H1 (cell line): ENCODE measurements at regions not wholly inside any gene's neighbourhood (a gene's known extent, or its start where the extent isn't known, plus 50 kb on each side); places are given as distances from the start of the nearest gene placed in this dataset.

Experiments
- CREB1 ChIP-seq: IDR thresholded peaks from 2 replicates; pipeline ENCODE4 v1.6.1; 2012; ENCODE audit warnings: inconsistent platforms
- CTCF ChIP-seq, 3 experiments: IDR thresholded peaks; 1 replicate in 2 of 3; 2 replicates in 1 of 3; pipeline versions ENCODE4 v1.5.1 to v1.6.1; 2011; ENCODE audit warnings: low read length in 3 of 3, mild to moderate bottlenecking in 3 of 3, inconsistent platforms in 2 of 3, low read depth in 1 of 3, moderate library complexity in 1 of 3; ENCODE audit not compliant: insufficient read depth in 1 of 3; ENCODE audit errors: control extremely low read depth in 1 of 3
- KDM1A ChIP-seq: fragments of 200-600, 300-600 bp; sonication (generic); IDR thresholded peaks from 2 replicates; pipeline ENCODE4 v1.7.1; 2016; ENCODE audit warnings: mild to moderate bottlenecking, low read length, borderline replicate concordance
- MAFK ChIP-seq: IDR thresholded peaks from 2 replicates; pipeline ENCODE4 v1.6.1; 2012; ENCODE audit warnings: low read depth, mild to moderate bottlenecking, improper control_type of control experiment, low read length
- POU5F1 ChIP-seq: IDR thresholded peaks from 2 replicates; pipeline ENCODE4 v1.6.1; 2011; ENCODE audit warnings: low read depth, mild to moderate bottlenecking, low read length, moderate library complexity
- TBP ChIP-seq: IDR thresholded peaks from 2 replicates; pipeline ENCODE4 v1.6.1; 2011; ENCODE audit warnings: low read depth, low read length, improper control_type of control experiment
- TF ChIP-seq, protein P1 (sequence below): fragments of 300-600 bp; sonication (generic); IDR thresholded peaks from 2 replicates; pipeline ENCODE4 v1.7.1; 2012; ENCODE audit warnings: low read length, moderate library complexity, mild to moderate bottlenecking, inconsistent platforms; ENCODE audit not compliant: insufficient replicate concordance
- TF ChIP-seq, protein P2 (sequence below): IDR thresholded peaks from 2 replicates; pipeline ENCODE4 v1.6.1; 2012; ENCODE audit warnings: low read length, inconsistent platforms

DNA sequence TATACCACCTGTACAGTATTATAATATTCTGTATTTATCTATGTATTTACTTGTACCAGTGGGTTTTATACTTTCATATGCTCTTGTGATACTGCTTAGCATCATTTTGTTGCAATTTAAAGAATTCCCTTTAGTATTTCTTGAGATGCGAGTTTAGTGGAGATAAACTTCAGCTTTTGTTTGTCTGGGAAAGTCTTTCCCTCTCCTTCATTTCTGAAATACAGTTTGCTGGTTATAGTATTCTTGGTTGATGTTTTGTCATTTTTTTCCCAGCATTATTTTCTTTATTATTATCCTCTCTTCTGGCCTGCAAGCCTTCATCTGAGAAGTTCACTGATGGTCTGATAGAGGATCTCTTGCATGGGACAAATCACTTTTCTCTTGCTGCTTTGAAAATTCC lies 136.6 kb upstream of the MCHR2 start (continued):
- TF ChIP-seq, protein P1, sequence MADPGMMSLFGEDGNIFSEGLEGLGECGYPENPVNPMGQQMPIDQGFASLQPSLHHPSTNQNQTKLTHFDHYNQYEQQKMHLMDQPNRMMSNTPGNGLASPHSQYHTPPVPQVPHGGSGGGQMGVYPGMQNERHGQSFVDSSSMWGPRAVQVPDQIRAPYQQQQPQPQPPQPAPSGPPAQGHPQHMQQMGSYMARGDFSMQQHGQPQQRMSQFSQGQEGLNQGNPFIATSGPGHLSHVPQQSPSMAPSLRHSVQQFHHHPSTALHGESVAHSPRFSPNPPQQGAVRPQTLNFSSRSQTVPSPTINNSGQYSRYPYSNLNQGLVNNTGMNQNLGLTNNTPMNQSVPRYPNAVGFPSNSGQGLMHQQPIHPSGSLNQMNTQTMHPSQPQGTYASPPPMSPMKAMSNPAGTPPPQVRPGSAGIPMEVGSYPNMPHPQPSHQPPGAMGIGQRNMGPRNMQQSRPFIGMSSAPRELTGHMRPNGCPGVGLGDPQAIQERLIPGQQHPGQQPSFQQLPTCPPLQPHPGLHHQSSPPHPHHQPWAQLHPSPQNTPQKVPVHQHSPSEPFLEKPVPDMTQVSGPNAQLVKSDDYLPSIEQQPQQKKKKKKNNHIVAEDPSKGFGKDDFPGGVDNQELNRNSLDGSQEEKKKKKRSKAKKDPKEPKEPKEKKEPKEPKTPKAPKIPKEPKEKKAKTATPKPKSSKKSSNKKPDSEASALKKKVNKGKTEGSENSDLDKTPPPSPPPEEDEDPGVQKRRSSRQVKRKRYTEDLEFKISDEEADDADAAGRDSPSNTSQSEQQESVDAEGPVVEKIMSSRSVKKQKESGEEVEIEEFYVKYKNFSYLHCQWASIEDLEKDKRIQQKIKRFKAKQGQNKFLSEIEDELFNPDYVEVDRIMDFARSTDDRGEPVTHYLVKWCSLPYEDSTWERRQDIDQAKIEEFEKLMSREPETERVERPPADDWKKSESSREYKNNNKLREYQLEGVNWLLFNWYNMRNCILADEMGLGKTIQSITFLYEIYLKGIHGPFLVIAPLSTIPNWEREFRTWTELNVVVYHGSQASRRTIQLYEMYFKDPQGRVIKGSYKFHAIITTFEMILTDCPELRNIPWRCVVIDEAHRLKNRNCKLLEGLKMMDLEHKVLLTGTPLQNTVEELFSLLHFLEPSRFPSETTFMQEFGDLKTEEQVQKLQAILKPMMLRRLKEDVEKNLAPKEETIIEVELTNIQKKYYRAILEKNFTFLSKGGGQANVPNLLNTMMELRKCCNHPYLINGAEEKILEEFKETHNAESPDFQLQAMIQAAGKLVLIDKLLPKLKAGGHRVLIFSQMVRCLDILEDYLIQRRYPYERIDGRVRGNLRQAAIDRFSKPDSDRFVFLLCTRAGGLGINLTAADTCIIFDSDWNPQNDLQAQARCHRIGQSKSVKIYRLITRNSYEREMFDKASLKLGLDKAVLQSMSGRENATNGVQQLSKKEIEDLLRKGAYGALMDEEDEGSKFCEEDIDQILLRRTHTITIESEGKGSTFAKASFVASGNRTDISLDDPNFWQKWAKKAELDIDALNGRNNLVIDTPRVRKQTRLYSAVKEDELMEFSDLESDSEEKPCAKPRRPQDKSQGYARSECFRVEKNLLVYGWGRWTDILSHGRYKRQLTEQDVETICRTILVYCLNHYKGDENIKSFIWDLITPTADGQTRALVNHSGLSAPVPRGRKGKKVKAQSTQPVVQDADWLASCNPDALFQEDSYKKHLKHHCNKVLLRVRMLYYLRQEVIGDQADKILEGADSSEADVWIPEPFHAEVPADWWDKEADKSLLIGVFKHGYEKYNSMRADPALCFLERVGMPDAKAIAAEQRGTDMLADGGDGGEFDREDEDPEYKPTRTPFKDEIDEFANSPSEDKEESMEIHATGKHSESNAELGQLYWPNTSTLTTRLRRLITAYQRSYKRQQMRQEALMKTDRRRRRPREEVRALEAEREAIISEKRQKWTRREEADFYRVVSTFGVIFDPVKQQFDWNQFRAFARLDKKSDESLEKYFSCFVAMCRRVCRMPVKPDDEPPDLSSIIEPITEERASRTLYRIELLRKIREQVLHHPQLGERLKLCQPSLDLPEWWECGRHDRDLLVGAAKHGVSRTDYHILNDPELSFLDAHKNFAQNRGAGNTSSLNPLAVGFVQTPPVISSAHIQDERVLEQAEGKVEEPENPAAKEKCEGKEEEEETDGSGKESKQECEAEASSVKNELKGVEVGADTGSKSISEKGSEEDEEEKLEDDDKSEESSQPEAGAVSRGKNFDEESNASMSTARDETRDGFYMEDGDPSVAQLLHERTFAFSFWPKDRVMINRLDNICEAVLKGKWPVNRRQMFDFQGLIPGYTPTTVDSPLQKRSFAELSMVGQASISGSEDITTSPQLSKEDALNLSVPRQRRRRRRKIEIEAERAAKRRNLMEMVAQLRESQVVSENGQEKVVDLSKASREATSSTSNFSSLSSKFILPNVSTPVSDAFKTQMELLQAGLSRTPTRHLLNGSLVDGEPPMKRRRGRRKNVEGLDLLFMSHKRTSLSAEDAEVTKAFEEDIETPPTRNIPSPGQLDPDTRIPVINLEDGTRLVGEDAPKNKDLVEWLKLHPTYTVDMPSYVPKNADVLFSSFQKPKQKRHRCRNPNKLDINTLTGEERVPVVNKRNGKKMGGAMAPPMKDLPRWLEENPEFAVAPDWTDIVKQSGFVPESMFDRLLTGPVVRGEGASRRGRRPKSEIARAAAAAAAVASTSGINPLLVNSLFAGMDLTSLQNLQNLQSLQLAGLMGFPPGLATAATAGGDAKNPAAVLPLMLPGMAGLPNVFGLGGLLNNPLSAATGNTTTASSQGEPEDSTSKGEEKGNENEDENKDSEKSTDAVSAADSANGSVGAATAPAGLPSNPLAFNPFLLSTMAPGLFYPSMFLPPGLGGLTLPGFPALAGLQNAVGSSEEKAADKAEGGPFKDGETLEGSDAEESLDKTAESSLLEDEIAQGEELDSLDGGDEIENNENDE: no peak
- TF ChIP-seq POU5F1 (no peak), TBP (no peak), MAFK (no peak), CTCF (IDR thresholded peaks at IDR 0.05; ENCODE audit: control extremely low read depth in 1 of 3, insufficient read depth in 1 of 3, low read depth in 1 of 3, low read length in 3 of 3) (no peak), CREB1 (no peak), KDM1A (no peak)
- TF ChIP-seq, protein P2, sequence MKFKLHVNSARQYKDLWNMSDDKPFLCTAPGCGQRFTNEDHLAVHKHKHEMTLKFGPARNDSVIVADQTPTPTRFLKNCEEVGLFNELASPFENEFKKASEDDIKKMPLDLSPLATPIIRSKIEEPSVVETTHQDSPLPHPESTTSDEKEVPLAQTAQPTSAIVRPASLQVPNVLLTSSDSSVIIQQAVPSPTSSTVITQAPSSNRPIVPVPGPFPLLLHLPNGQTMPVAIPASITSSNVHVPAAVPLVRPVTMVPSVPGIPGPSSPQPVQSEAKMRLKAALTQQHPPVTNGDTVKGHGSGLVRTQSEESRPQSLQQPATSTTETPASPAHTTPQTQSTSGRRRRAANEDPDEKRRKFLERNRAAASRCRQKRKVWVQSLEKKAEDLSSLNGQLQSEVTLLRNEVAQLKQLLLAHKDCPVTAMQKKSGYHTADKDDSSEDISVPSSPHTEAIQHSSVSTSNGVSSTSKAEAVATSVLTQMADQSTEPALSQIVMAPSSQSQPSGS: no peak
